HepG2 (cell line): ENCODE measurements at regions not wholly inside any gene's neighbourhood (a gene's known extent, or its start where the extent isn't known, plus 50 kb on each side); places are given as distances from the start of the nearest gene placed in this dataset.

Experiments
- ATAC-seq: fragments of 200-7000 bp; cut with Tn5 transposase; 3 replicates; pipeline ENCODE4 v1.9.1; 2020; ENCODE audit warnings: mild to moderate bottlenecking, moderate library complexity
- BruUV-seq: library from RNA; stranded (reverse); fragments of 400-500 nt; replicated peaks from 2 replicates; lab custom pipeline; 2021; lab: Mats Ljungman, UMichigan
- CTCF ChIA-PET: fragments of 300-600 bp; formaldehyde crosslinking; extraction: SDS; loops from one replicate; lab custom pipeline; 2021; ENCODE audit warnings: low total read pairs, inconsistent platforms, low intra/inter-chr PET ratio; lab: Yijun Ruan, JAX
- POLR2A ChIA-PET: fragments of 350-600 bp; sonication (Branson Sonifier 250); formaldehyde crosslinking; loops from one replicate; lab custom pipeline; 2020; ENCODE audit warnings: antibody characterized with exemption, inconsistent platforms; lab: Yijun Ruan, JAX
- DNase-seq: peaks from one replicate; pipeline ENCODE4 v3.0.0-alpha.2; 2015; ENCODE audit warnings: low spot score
- FAIRE-seq: peaks from 3 replicates; lab custom pipeline; 2011; peaks lifted over from hg19 to GRCh38; lab: Jason Lieb, UNC
- H2AFZ ChIP-seq: one replicate; pipeline ENCODE4 v1.6.1; 2011; ENCODE audit warnings: low read length, inconsistent platforms
- H3K27ac ChIP-seq: fragments of 300-600 bp; 3 replicates; pipeline ENCODE4 v1.8.0; 2011; ENCODE audit warnings: mixed run types, mild to moderate bottlenecking, mixed read lengths, low read length, inconsistent platforms; ENCODE audit not compliant: insufficient read depth; ENCODE audit errors: extremely low read length
- H3K27me3 ChIP-seq, 2 experiments: fragments of 200-600 bp in 1 of 2; 2 replicates in 1 of 2; 3 replicates in 1 of 2; pipeline versions ENCODE4 v1.6.0 to v1.8.0; 2011; ENCODE audit warnings: low read length in 2 of 2, mild to moderate bottlenecking in 2 of 2, moderate library complexity in 2 of 2, inconsistent platforms in 1 of 2; ENCODE audit not compliant: insufficient read depth in 2 of 2, control insufficient read depth in 1 of 2
- H3K36me3 ChIP-seq, 2 experiments: fragments of 200-600 bp in 1 of 2; replicated peaks in 1 of 2; 2 replicates in 1 of 2; 3 replicates in 1 of 2; pipeline versions ENCODE4 v1.5.1 to v1.8.0; 2011; ENCODE audit warnings: low read length in 2 of 2, inconsistent platforms in 1 of 2; ENCODE audit not compliant: insufficient read depth in 2 of 2, control insufficient read depth in 1 of 2
- H3K4me1 ChIP-seq: 2 replicates; pipeline ENCODE4 v1.5.1; 2012; ENCODE audit warnings: low read length, inconsistent platforms; ENCODE audit not compliant: insufficient read depth
- H3K4me2 ChIP-seq: 2 replicates; pipeline ENCODE4 v1.6.0; 2011; ENCODE audit warnings: low read depth, low read length, inconsistent platforms
- H3K4me3 ChIP-seq, 3 experiments: fragments of 200-600 bp in 1 of 3; sonication (generic), shearing (Covaris generic) in 1 of 3; replicated peaks in 1 of 3; 2 replicates each; pipeline ENCODE4 v1.5.1; 2011 to 2016; ENCODE audit warnings: low read length in 3 of 3, inconsistent platforms in 2 of 3, low read depth in 2 of 3, mild to moderate bottlenecking in 2 of 3, control low read depth in 1 of 3, mixed read lengths in 1 of 3; ENCODE audit not compliant: insufficient read depth in 1 of 3
- H3K79me2 ChIP-seq: one replicate; pipeline ENCODE4 v1.6.1; 2011; ENCODE audit warnings: low read length, inconsistent platforms; ENCODE audit not compliant: insufficient read depth
- H3K9ac ChIP-seq: 2 replicates; pipeline ENCODE4 v1.6.0; 2011; ENCODE audit warnings: mild to moderate bottlenecking, low read depth, low read length, inconsistent platforms; ENCODE audit not compliant: insufficient read depth
- H3K9me3 ChIP-seq: 2 replicates; pipeline ENCODE4 v1.5.1; 2012; ENCODE audit warnings: mild to moderate bottlenecking, low read length
- H4K20me1 ChIP-seq: 2 replicates; pipeline ENCODE4 v1.6.0; 2011; ENCODE audit warnings: inconsistent platforms, mild to moderate bottlenecking, low read length, moderate library complexity; ENCODE audit not compliant: insufficient read depth
- AGO1 ChIP-seq: fragments of 200-400 bp; formaldehyde crosslinking; IDR thresholded peaks from 2 replicates; pipeline ENCODE4 v1.6.1; 2017; ENCODE audit warnings: mild to moderate bottlenecking, low read depth, low read length, moderate library complexity; ENCODE audit not compliant: poor library complexity, severe bottlenecking
- ASH2L ChIP-seq: fragments of 300-600, 200-600 bp; sonication (generic); IDR thresholded peaks from 2 replicates; pipeline ENCODE4 v1.7.0; 2017; ENCODE audit warnings: low read depth, mild to moderate bottlenecking, moderate library complexity, mixed read lengths, low read length; ENCODE audit not compliant: insufficient read length
- HNF4G ChIP-seq, 2 experiments: sonication (generic) in 1 of 2; formaldehyde crosslinking in 1 of 2; IDR thresholded peaks; 2 replicates each; pipeline versions ENCODE4 v1.4.0 to v1.6.1; 2011 to 2020; ENCODE audit warnings: borderline replicate concordance in 2 of 2, low read depth in 2 of 2, mild to moderate bottlenecking in 2 of 2, low read length in 1 of 2, missing genetic modification reagents in 1 of 2, moderate library complexity in 1 of 2
- HOXA5 ChIP-seq: sonication (generic); formaldehyde crosslinking; IDR thresholded peaks from 2 replicates; pipeline ENCODE4 v1.4.0; 2020; ENCODE audit warnings: missing genetic modification reagents
- MXD3 ChIP-seq: IDR thresholded peaks from 2 replicates; pipeline ENCODE4 v1.6.1; 2016; ENCODE audit warnings: mild to moderate bottlenecking, missing biosample characterization, missing genetic modification reagents
- PLSCR1 ChIP-seq: sonication (generic); formaldehyde crosslinking; IDR thresholded peaks from 2 replicates; pipeline ENCODE4 v1.5.0; 2020; ENCODE audit warnings: missing genetic modification reagents, mild to moderate bottlenecking, borderline replicate concordance
- RAD21 ChIP-seq: fragments of 450-650 bp; formaldehyde crosslinking; IDR thresholded peaks from 2 replicates; pipeline ENCODE4 v1.5.0; 2020; ENCODE audit warnings: mild to moderate bottlenecking
- TEF ChIP-seq: sonication (generic); formaldehyde crosslinking; IDR thresholded peaks from 2 replicates; pipeline ENCODE4 v1.5.0; 2020; ENCODE audit warnings: missing genetic modification reagents
- YY1 ChIP-seq: IDR thresholded peaks from 2 replicates; pipeline ENCODE4 v1.6.1; 2011; ENCODE audit warnings: low read length, low read depth, moderate library complexity, mild to moderate bottlenecking; ENCODE audit not compliant: insufficient read depth, insufficient replicate concordance
- ZNF343 ChIP-seq: sonication (generic); formaldehyde crosslinking; IDR thresholded peaks from 2 replicates; pipeline ENCODE4 v1.4.0; 2020; ENCODE audit warnings: mild to moderate bottlenecking, missing genetic modification reagents
- ZNF781 ChIP-seq: sonication (generic); formaldehyde crosslinking; IDR thresholded peaks from 2 replicates; pipeline ENCODE4 v1.5.1; 2020; ENCODE audit warnings: borderline replicate concordance, mild to moderate bottlenecking, missing genetic modification reagents; ENCODE audit errors: not compliant biosample characterization
- ZNF792 ChIP-seq: IDR thresholded peaks from 2 replicates; pipeline ENCODE4 v1.6.1; 2016
- WGBS: methylation state at CpG from one replicate; pipeline ENCODE4 v1.1.6; 2017; ENCODE audit warnings: low lambda C conversion rate; 5-methylcytosine and 5-hydroxymethylcytosine counted together
- in situ Hi-C: cut with HindIII; loops from 2 replicates; pipeline ENCODE4 v1.10.0; 2017; ENCODE audit warnings: low pct_unique_long_range_greater_than_20kb; ENCODE audit not compliant: extremely low pct_ligation_motif_present
- intact Hi-C: fragments of 100-400 bp; cut with micrococcal nuclease; formaldehyde crosslinking; loops from one replicate; pipeline ENCODE4 v1.10.0; 2022; ENCODE audit not compliant: unreplicated experiment
- TF ChIP-seq, protein P1 (sequence below): sonication (generic); formaldehyde crosslinking; IDR thresholded peaks from 2 replicates; pipeline ENCODE4 v1.4.0; 2020; ENCODE audit warnings: missing genetic modification reagents
- TF ChIP-seq, protein P2 (sequence below): sonication (generic); formaldehyde crosslinking; IDR thresholded peaks from 2 replicates; pipeline ENCODE4 v1.8.0; 2022; ENCODE audit warnings: mild to moderate bottlenecking, missing genetic modification reagents; ENCODE audit not compliant: insufficient replicate concordance

DNA sequence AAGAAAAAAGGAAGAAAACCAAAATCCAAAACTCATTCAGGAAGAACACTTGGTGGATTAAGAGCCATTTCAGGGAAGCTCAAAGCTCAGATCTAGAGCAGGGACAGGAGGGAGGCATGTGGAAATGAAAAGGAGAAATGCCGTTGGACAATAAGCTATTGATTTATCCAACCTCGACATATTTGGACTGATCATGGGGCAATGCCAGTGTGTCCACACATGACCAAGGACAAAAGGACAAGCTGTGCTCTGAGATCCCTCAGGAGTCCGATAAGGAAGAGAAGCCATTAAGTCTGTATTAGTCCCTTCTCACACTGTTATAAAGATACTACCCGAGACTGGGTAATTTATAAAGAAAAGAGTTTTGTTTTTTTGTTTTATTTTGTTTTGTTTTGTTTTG is 684.0 kb upstream of the CELF2 start:
- H3K9ac ChIP-seq, result no peak overlapping the region
- H3K79me2 ChIP-seq, result no peaks in the 10 kb centered on the region
- DNase-seq, result no peak
- no peak for FAIRE-seq
- H3K4me3 ChIP-seq, result no peak overlapping the region
- H3K4me2 ChIP-seq, result no peak overlapping the region
- no peaks in the 10 kb centered on the region for H3K4me1 ChIP-seq
- no peak for TF ChIP-seq HOXA5 (CRISPR knock-in tag)
- TF ChIP-seq YY1, result no peak
- no peak for TF ChIP-seq AGO1
- no peak for TF ChIP-seq MXD3 (CRISPR knock-in tag)
- no peak for TF ChIP-seq TEF (CRISPR knock-in tag)
- TF ChIP-seq ASH2L, result no peak
- no peak for TF ChIP-seq HNF4G (IDR thresholded peaks at IDR 0.05; ENCODE audit: borderline replicate concordance, low read depth, low read length)
- TF ChIP-seq HNF4G (CRISPR knock-in tag; IDR thresholded peaks at IDR 0.05; ENCODE audit: borderline replicate concordance, low read depth), result no peak
- TF ChIP-seq, protein P1, sequence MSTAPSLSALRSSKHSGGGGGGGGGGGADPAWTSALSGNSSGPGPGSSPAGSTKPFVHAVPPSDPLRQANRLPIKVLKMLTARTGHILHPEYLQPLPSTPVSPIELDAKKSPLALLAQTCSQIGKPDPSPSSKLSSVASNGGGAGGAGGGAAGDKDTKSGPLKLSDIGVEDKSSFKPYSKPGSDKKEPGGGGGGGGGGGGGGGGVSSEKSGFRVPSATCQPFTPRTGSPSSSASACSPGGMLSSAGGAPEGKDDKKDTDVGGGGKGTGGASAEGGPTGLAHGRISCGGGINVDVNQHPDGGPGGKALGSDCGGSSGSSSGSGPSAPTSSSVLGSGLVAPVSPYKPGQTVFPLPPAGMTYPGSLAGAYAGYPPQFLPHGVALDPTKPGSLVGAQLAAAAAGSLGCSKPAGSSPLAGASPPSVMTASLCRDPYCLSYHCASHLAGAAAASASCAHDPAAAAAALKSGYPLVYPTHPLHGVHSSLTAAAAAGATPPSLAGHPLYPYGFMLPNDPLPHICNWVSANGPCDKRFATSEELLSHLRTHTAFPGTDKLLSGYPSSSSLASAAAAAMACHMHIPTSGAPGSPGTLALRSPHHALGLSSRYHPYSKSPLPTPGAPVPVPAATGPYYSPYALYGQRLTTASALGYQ (CRISPR knock-in tag), result no peak
- TF ChIP-seq ZNF781 (CRISPR knock-in tag), result no peak
- TF ChIP-seq PLSCR1 (CRISPR knock-in tag), result no peak
- TF ChIP-seq ZNF792 (CRISPR knock-in tag), result no peak
- TF ChIP-seq RAD21 (CRISPR knock-in tag), result no peak
- no peak for TF ChIP-seq ZNF343 (CRISPR knock-in tag)
- TF ChIP-seq, protein P2, sequence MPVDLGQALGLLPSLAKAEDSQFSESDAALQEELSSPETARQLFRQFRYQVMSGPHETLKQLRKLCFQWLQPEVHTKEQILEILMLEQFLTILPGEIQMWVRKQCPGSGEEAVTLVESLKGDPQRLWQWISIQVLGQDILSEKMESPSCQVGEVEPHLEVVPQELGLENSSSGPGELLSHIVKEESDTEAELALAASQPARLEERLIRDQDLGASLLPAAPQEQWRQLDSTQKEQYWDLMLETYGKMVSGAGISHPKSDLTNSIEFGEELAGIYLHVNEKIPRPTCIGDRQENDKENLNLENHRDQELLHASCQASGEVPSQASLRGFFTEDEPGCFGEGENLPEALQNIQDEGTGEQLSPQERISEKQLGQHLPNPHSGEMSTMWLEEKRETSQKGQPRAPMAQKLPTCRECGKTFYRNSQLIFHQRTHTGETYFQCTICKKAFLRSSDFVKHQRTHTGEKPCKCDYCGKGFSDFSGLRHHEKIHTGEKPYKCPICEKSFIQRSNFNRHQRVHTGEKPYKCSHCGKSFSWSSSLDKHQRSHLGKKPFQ (CRISPR knock-in tag), result no peak
- no peak overlapping the region for H3K27ac ChIP-seq
- H4K20me1 ChIP-seq, result no peaks in the 10 kb centered on the region
- in situ Hi-C loops, result no loop called here
- 1% methylated on average over 4 of the region's 4 CpGs for WGBS
- ChIA-PET POLR2A (no interaction called here), CTCF (no interaction called here)
- no TSS peak for BruUV-seq
- H3K9me3 ChIP-seq, result peaks cover 76% of the 10 kb centered on the region
- intact Hi-C loops, result no loop called here
- ATAC-seq, result no peak
- no peaks in the 10 kb centered on the region for H3K27me3 ChIP-seq
- H2AFZ ChIP-seq, result no peak overlapping the region
- no peaks in the 10 kb centered on the region for H3K36me3 ChIP-seq
